ENCODE measurements at regions not wholly inside any gene's neighbourhood (a gene's known extent, or its start where the extent isn't known, plus 50 kb on each side); places are given as distances from the start of the nearest gene placed in this dataset.
A peak's percentile ranks its signal among the peaks of the same experiment; 100 is the strongest.

DNA sequence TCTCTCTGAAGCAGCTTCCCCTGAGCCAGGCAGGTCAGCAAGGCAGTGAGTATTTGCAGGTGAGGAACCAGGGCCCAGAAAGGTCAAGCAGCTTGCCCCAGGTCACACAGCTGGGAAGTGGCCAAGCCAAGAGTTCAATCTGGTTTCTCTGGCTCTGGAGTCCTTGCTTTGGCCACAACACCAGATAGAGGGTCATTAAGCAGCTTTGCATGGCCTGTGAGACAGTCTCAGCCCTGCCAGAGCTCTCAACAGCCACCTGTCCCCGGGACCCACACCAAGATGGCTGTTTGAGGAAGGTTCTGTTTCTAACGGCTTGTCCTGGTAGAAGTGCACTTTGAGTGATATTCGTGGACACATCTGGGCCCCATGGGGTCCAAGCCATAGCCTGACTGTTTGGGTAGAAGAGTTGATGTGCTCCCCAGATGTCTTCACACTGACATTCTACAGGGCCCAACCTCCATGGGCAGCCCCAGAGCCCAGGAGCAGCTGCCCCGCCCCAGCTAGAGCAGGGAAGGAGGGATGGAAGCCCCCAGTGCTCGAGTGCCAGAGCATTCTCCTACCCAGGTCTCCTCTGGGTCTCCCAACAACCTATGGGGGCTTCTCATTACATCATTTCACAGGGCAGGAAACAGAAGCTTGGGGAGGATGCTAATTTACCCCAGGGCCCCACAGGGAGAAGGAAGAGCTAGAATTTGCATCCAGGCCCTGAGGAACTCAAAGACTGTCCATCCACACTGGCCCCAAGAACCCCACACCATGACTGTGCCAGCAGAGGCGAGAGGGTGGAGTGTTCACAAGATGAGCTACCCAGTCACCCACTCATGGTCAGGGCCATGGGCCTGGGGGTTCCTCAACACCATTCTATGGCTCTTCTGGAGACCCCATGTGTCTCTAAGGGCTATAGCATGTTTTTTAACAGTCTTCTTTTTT, 107.3 kb upstream of the CDH5 start:
- H3K79me2 ChIP-seq (ENCODE audit: insufficient read depth, low read length): no peaks in the 10 kb centered on the region
- H3K4me1 ChIP-seq (ENCODE audit: insufficient read depth, low read length): no peaks in the 10 kb centered on the region
- BruUV-seq (replicated peaks): no TSS peak
- TF ChIP-seq ZIK1 (CRISPR knock-in tag; IDR thresholded peaks at IDR 0.05; ENCODE audit: borderline replicate concordance, low read depth): no peak
- peak; percentile 70 for TF ChIP-seq ZNF768 (CRISPR knock-in tag; IDR thresholded peaks at IDR 0.05)
- intact Hi-C loops (cut with micrococcal nuclease; ENCODE audit: unreplicated experiment) (no loop called here), in situ Hi-C loops (cut with HindIII; ENCODE audit: extremely low pct_ligation_motif_present, low pct_unique_long_range_greater_than_20kb) (no loop called here)
- ATAC-seq (no peak), FAIRE-seq (no peak), DNase-seq (ENCODE audit: low spot score) (no peak)
- POLR2A ChIA-PET: no interaction called here
- no peak overlapping the region for H3K4me3 ChIP-seq (replicated peaks in 1 of 3; ENCODE audit: insufficient read depth in 1 of 3, low read depth in 2 of 3, low read length in 3 of 3)
- no peak overlapping the region for H3K4me2 ChIP-seq (ENCODE audit: low read depth, low read length)
- H3K9me3 ChIP-seq (ENCODE audit: low read length): no peaks in the 10 kb centered on the region
- no peaks in the 10 kb centered on the region for H3K36me3 ChIP-seq (replicated peaks in 1 of 2; ENCODE audit: control insufficient read depth in 1 of 2, insufficient read depth in 2 of 2, low read length in 2 of 2)
- no peak overlapping the region for H3K9ac ChIP-seq (ENCODE audit: insufficient read depth, low read depth, low read length)
- peaks cover 7 to 14% of the 10 kb centered on the region in 2 experiments; a peak in 3 of 5 replicates for H3K27me3 ChIP-seq (ENCODE audit: control insufficient read depth in 1 of 2, insufficient read depth in 2 of 2, low read length in 2 of 2)
- CTCF ChIA-PET (ENCODE audit: low intra/inter-chr PET ratio, low total read pairs): no interaction called here
- H4K20me1 ChIP-seq (ENCODE audit: insufficient read depth, low read length): no peaks in the 10 kb centered on the region
- 0% methylated on average over 2 of the region's 6 CpGs for WGBS (ENCODE audit: low lambda C conversion rate)
- no peak overlapping the region for H2AFZ ChIP-seq (ENCODE audit: low read length)
- no peak overlapping the region for H3K27ac ChIP-seq (ENCODE audit: extremely low read length, insufficient read depth, low read length)

GRCh38 chr16:66256919-66257318, 109.6 kb upstream of the CDH5 start:
- CTCF ChIA-PET (ENCODE audit: low intra/inter-chr PET ratio, low total read pairs): no interaction called here
- peaks cover under 1 to 5% of the 10 kb centered on the region in 2 experiments; a peak in 1 of 5 replicates for H3K27me3 ChIP-seq (ENCODE audit: control insufficient read depth in 1 of 2, insufficient read depth in 2 of 2, low read length in 2 of 2)
- intact Hi-C loops (cut with micrococcal nuclease; ENCODE audit: unreplicated experiment): no loop called here
- no peak for DNase-seq (ENCODE audit: low spot score)
- ATAC-seq: no peak
- H3K27ac ChIP-seq (ENCODE audit: extremely low read length, insufficient read depth, low read length): no peak overlapping the region
- no peak for FAIRE-seq
- H3K4me1 ChIP-seq (ENCODE audit: insufficient read depth, low read length): no peaks in the 10 kb centered on the region
- POLR2A ChIA-PET: no interaction called here
- H3K4me2 ChIP-seq (ENCODE audit: low read depth, low read length): no peak overlapping the region
- no peak overlapping the region for H3K4me3 ChIP-seq (replicated peaks in 1 of 3; ENCODE audit: insufficient read depth in 1 of 3, low read depth in 2 of 3, low read length in 3 of 3)
- H3K9me3 ChIP-seq (ENCODE audit: low read length): no peaks in the 10 kb centered on the region
- H2AFZ ChIP-seq (ENCODE audit: low read length): no peak overlapping the region
- no peaks in the 10 kb centered on the region for H4K20me1 ChIP-seq (ENCODE audit: insufficient read depth, low read length)
- H3K79me2 ChIP-seq (ENCODE audit: insufficient read depth, low read length): no peaks in the 10 kb centered on the region
- H3K9ac ChIP-seq (ENCODE audit: insufficient read depth, low read depth, low read length): no peak overlapping the region
- WGBS (ENCODE audit: low lambda C conversion rate): 0% methylated on average over 1 of the region's 1 CpG
- in situ Hi-C loops (cut with HindIII; ENCODE audit: extremely low pct_ligation_motif_present, low pct_unique_long_range_greater_than_20kb): no loop called here
- BruUV-seq (replicated peaks): no TSS peak
- no peaks in the 10 kb centered on the region for H3K36me3 ChIP-seq (replicated peaks in 1 of 2; ENCODE audit: control insufficient read depth in 1 of 2, insufficient read depth in 2 of 2, low read length in 2 of 2)
- no peak for TF ChIP-seq MXD4 (CRISPR knock-in tag; IDR thresholded peaks at IDR 0.05)
- TF ChIP-seq TFAP4 (IDR thresholded peaks at IDR 0.05; ENCODE audit: borderline replicate concordance, low read depth): no peak
- TF ChIP-seq ISX (CRISPR knock-in tag; conservative IDR thresholded peaks at IDR 0.05): no peak
- TF ChIP-seq MTA1 (CRISPR knock-in tag; IDR thresholded peaks at IDR 0.05; ENCODE audit: borderline replicate concordance): no peak
- TF ChIP-seq KDM2A (CRISPR knock-in tag; IDR thresholded peaks at IDR 0.05; ENCODE audit: borderline replicate concordance, low read depth): no peak
- no peak for TF ChIP-seq TBX3 (IDR thresholded peaks at IDR 0.05; ENCODE audit: borderline replicate concordance)
- no peak for TF ChIP-seq ZNF558 (CRISPR knock-in tag; IDR thresholded peaks at IDR 0.05; ENCODE audit: borderline replicate concordance)
- no peak for TF ChIP-seq MED8 (CRISPR knock-in tag; IDR thresholded peaks at IDR 0.05; ENCODE audit: insufficient replicate concordance)
- TF ChIP-seq, protein P1, sequence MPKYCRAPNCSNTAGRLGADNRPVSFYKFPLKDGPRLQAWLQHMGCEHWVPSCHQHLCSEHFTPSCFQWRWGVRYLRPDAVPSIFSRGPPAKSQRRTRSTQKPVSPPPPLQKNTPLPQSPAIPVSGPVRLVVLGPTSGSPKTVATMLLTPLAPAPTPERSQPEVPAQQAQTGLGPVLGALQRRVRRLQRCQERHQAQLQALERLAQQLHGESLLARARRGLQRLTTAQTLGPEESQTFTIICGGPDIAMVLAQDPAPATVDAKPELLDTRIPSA (CRISPR knock-in tag; IDR thresholded peaks at IDR 0.05; ENCODE audit: borderline replicate concordance): no peak
- no peak for TF ChIP-seq ZNF691 (CRISPR knock-in tag; IDR thresholded peaks at IDR 0.05; ENCODE audit: borderline replicate concordance, low read depth)
